IMR-90 (cell line): ENCODE measurements at regions not wholly inside any gene's neighbourhood (a gene's known extent, or its start where the extent isn't known, plus 50 kb on each side); places are given as distances from the start of the nearest gene placed in this dataset.

Source experiments
- ATAC-seq: fragments of 200-7000 bp; cut with Tn5 transposase; 2 replicates; pipeline ENCODE4 v1.9.1; 2020; ENCODE audit warnings: low read depth, mild to moderate bottlenecking, moderate library complexity
- BruUV-seq: library from RNA; stranded (reverse); fragments of 400-500 nt; replicated peaks from 2 replicates; lab custom pipeline; 2021; lab: Mats Ljungman, UMichigan
- CTCF ChIA-PET: fragments of 300-600 bp; formaldehyde crosslinking; extraction: SDS; loops from one replicate; lab custom pipeline; 2021; ENCODE audit warnings: antibody characterized with exemption; lab: Yijun Ruan, JAX
- POLR2A ChIA-PET: fragments of 300-600 bp; sonication (Branson Sonifier 250); formaldehyde crosslinking; loops from one replicate; lab custom pipeline; 2022; ENCODE audit warnings: antibody characterized with exemption; ENCODE audit not compliant: unreplicated experiment; lab: Charles Lee
- DNase-seq: peaks from one replicate; pipeline ENCODE4 v3.0.0; 2013
- H2AFZ ChIP-seq: replicated peaks from 2 replicates; pipeline ENCODE3; 2013; ENCODE audit warnings: low read length, mild to moderate bottlenecking; ENCODE audit not compliant: poor library complexity
- H2AK5ac ChIP-seq: 2 replicates; pipeline ENCODE4 v1.6.1; 2013; ENCODE audit warnings: low read depth, low read length, inconsistent platforms
- H2AK9ac ChIP-seq: replicated peaks from 2 replicates; pipeline ENCODE3; 2013; ENCODE audit warnings: mild to moderate bottlenecking, low read depth, low read length, moderate library complexity; ENCODE audit not compliant: poor library complexity
- H2BK120ac ChIP-seq: 2 replicates; pipeline ENCODE4 v1.6.1; 2013; ENCODE audit warnings: low read depth, low read length, inconsistent platforms
- H2BK15ac ChIP-seq: 3 replicates; pipeline ENCODE4 v1.6.1; 2013; ENCODE audit warnings: low read depth, low read length, inconsistent platforms
- H2BK20ac ChIP-seq: 2 replicates; pipeline ENCODE4 v1.6.1; 2013; ENCODE audit warnings: low read depth, mild to moderate bottlenecking, inconsistent platforms, low read length, moderate library complexity
- H2BK5ac ChIP-seq: 2 replicates; pipeline ENCODE4 v1.6.1; 2013; ENCODE audit warnings: mild to moderate bottlenecking, low read depth, low read length, inconsistent platforms; ENCODE audit not compliant: poor library complexity, severe bottlenecking
- H3K14ac ChIP-seq: replicated peaks from 2 replicates; pipeline ENCODE4 v1.6.1; 2013; ENCODE audit warnings: low read depth, low read length, inconsistent platforms
- H3K18ac ChIP-seq: 2 replicates; pipeline ENCODE4 v1.6.1; 2013; ENCODE audit warnings: low read depth, low read length, control low read depth
- H3K23ac ChIP-seq: 2 replicates; pipeline ENCODE4 v1.6.1; 2013; ENCODE audit warnings: low read depth, low read length, inconsistent platforms
- H3K27ac ChIP-seq: 2 replicates; pipeline ENCODE4 v1.5.1; 2013; ENCODE audit warnings: mild to moderate bottlenecking, control low read depth, low read length; ENCODE audit not compliant: insufficient read depth
- H3K27me3 ChIP-seq: 2 replicates; pipeline ENCODE4 v1.6.1; 2013; ENCODE audit warnings: low read length; ENCODE audit not compliant: control insufficient read depth, insufficient read depth
- H3K36me3 ChIP-seq: 2 replicates; pipeline ENCODE4 v1.6.1; 2013; ENCODE audit warnings: low read length, mixed read lengths; ENCODE audit not compliant: control insufficient read depth, insufficient read depth
- H3K4ac ChIP-seq: 2 replicates; pipeline ENCODE4 v1.6.1; 2013; ENCODE audit warnings: low read depth, low read length, inconsistent platforms
- H3K4me1 ChIP-seq: 2 replicates; pipeline ENCODE4 v1.6.1; 2013; ENCODE audit warnings: low read length, mixed read lengths; ENCODE audit not compliant: control insufficient read depth, insufficient read depth
- H3K4me2 ChIP-seq: 2 replicates; pipeline ENCODE4 v1.6.1; 2013; ENCODE audit warnings: low read depth, mild to moderate bottlenecking, control low read depth, low read length, moderate library complexity
- H3K4me3 ChIP-seq: 2 replicates; pipeline ENCODE4 v1.5.1; 2013; ENCODE audit warnings: low read depth, mild to moderate bottlenecking, control low read depth, low read length, moderate library complexity; ENCODE audit not compliant: insufficient read depth
- H3K56ac ChIP-seq: 2 replicates; pipeline ENCODE4 v1.6.1; 2013; ENCODE audit warnings: low read length, inconsistent platforms; ENCODE audit not compliant: insufficient read depth; ENCODE audit errors: extremely low read depth
- H3K79me1 ChIP-seq, 2 experiments: 2 replicates each; pipeline ENCODE4 v1.6.1; 2013; ENCODE audit warnings: low read length in 2 of 2, inconsistent platforms in 1 of 2, low read depth in 1 of 2
- H3K9ac ChIP-seq: 2 replicates; pipeline ENCODE4 v1.6.1; 2013; ENCODE audit warnings: low read depth, low read length, control low read depth
- H3K9me1 ChIP-seq: 2 replicates; pipeline ENCODE4 v1.6.1; 2013; ENCODE audit warnings: low read length, inconsistent platforms; ENCODE audit not compliant: insufficient read depth
- H3K9me3 ChIP-seq: 2 replicates; pipeline ENCODE4 v1.6.1; 2013; ENCODE audit warnings: low read length; ENCODE audit not compliant: control insufficient read depth, insufficient read depth
- H4K20me1 ChIP-seq: 2 replicates; pipeline ENCODE4 v1.6.1; 2013; ENCODE audit warnings: low read length, inconsistent platforms; ENCODE audit not compliant: insufficient read depth
- H4K5ac ChIP-seq: 2 replicates; pipeline ENCODE4 v1.6.1; 2013; ENCODE audit warnings: mild to moderate bottlenecking, low read depth, low read length, control low read depth
- H4K8ac ChIP-seq, 2 experiments: 2 replicates each; pipeline ENCODE4 v1.6.1; 2013; ENCODE audit warnings: low read depth in 2 of 2, low read length in 2 of 2, control low read depth in 1 of 2, inconsistent platforms in 1 of 2
- H4K91ac ChIP-seq: 2 replicates; pipeline ENCODE4 v1.6.1; 2013; ENCODE audit warnings: low read depth, low read length, inconsistent platforms; ENCODE audit not compliant: insufficient read depth
- BHLHE40 ChIP-seq: fragments of 150-350 bp; IDR thresholded peaks from 2 replicates; pipeline ENCODE4 v1.6.1; 2016; ENCODE audit warnings: mild to moderate bottlenecking, low read depth, low read length
- CEBPB ChIP-seq: IDR thresholded peaks from 2 replicates; pipeline ENCODE4 v1.6.1; 2012; ENCODE audit warnings: low read depth, low read length, improper control_type of control experiment
- CHD1 ChIP-seq: IDR thresholded peaks from 2 replicates; pipeline ENCODE4 v1.6.1; 2012; ENCODE audit warnings: low read depth, low read length, improper control_type of control experiment
- FOS ChIP-seq: fragments of 150-350 bp; IDR thresholded peaks from 2 replicates; pipeline ENCODE4 v1.6.1; 2016; ENCODE audit warnings: low read depth, low read length
- MAFK ChIP-seq: IDR thresholded peaks from 2 replicates; pipeline ENCODE4 v1.6.1; 2012; ENCODE audit warnings: low read depth, low read length, improper control_type of control experiment
- MAZ ChIP-seq: IDR thresholded peaks from 2 replicates; pipeline ENCODE4 v1.6.1; 2012; ENCODE audit warnings: low read depth, mild to moderate bottlenecking, low read length, improper control_type of control experiment, moderate library complexity, borderline replicate concordance
- RFX5 ChIP-seq: IDR thresholded peaks from 2 replicates; pipeline ENCODE4 v1.8.0; 2012; ENCODE audit warnings: low read depth, mild to moderate bottlenecking, low read length, moderate library complexity
- WGBS, 2 experiments: methylation state at CpG; one replicate each; pipeline versions ENCODE4 v1.1.5 to v1.1.7; 2013; ENCODE audit warnings: missing lambda C conversion rate in 2 of 2; ENCODE audit not compliant: insufficient read length in 1 of 2; ENCODE audit errors: extremely low coverage in 2 of 2; 5-methylcytosine and 5-hydroxymethylcytosine counted together
- dilution Hi-C: fragments of 300-500 bp; cut with HindIII; formaldehyde crosslinking; loops from one replicate; pipeline ENCODE4 v1.14.3; 2018; ENCODE audit warnings: low sequenced_read_pairs; ENCODE audit not compliant: unreplicated experiment
- in situ Hi-C: fragments of 300-500 bp; cut with MboI; formaldehyde crosslinking; loops from 3 replicates; pipeline ENCODE4 v1.14.3; 2019; ENCODE audit warnings: low sequenced_read_pairs, inconsistent platforms, mixed read lengths
- intact Hi-C: fragments of 100-400 bp; cut with micrococcal nuclease; formaldehyde crosslinking; loops from 2 replicates; pipeline ENCODE4 v1.10.0; 2022
- TF ChIP-seq, protein P1 (sequence below): conservative IDR thresholded peaks from 2 replicates; pipeline ENCODE4 v1.5.1; 2012; ENCODE audit warnings: mild to moderate bottlenecking, low read depth, low read length, improper control_type of control experiment

- H4K8ac ChIP-seq = no peak overlapping the region
- 0 out of 2 replicates have a peak overlapping the region, but pooled peaks have one; percentile 3 for H2BK120ac ChIP-seq
- TF ChIP-seq CEBPB (no peak), CHD1 (no peak), MAFK (no peak), MAZ (no peak), RFX5 (no peak), FOS (no peak), BHLHE40 (no peak)
- TF ChIP-seq, protein P1, sequence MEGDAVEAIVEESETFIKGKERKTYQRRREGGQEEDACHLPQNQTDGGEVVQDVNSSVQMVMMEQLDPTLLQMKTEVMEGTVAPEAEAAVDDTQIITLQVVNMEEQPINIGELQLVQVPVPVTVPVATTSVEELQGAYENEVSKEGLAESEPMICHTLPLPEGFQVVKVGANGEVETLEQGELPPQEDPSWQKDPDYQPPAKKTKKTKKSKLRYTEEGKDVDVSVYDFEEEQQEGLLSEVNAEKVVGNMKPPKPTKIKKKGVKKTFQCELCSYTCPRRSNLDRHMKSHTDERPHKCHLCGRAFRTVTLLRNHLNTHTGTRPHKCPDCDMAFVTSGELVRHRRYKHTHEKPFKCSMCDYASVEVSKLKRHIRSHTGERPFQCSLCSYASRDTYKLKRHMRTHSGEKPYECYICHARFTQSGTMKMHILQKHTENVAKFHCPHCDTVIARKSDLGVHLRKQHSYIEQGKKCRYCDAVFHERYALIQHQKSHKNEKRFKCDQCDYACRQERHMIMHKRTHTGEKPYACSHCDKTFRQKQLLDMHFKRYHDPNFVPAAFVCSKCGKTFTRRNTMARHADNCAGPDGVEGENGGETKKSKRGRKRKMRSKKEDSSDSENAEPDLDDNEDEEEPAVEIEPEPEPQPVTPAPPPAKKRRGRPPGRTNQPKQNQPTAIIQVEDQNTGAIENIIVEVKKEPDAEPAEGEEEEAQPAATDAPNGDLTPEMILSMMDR = no peak
- no peak overlapping the region for H3K4me2 ChIP-seq
- intact Hi-C loops (no loop called here), dilution Hi-C loops (no loop called here), in situ Hi-C loops (no loop called here)
- H2BK15ac ChIP-seq = peak overlapping the region; percentile 50; the same call in 1 of the 3 replicates
- H4K20me1 ChIP-seq = no peaks in the 10 kb centered on the region
- BruUV-seq = no TSS peak
- DNase-seq (no peak), ATAC-seq (no peak)
- H2BK20ac ChIP-seq = no peak overlapping the region
- H3K36me3 ChIP-seq = no peaks in the 10 kb centered on the region
- H2BK5ac ChIP-seq = no peak overlapping the region
- H3K79me1 ChIP-seq = no peaks in the 10 kb centered on the region
- ChIA-PET POLR2A (no interaction called here), CTCF (no interaction called here)
- H3K27me3 ChIP-seq = no peaks in the 10 kb centered on the region
- no peak overlapping the region; the same call in 1 of the 2 replicates for H4K5ac ChIP-seq
- no peak overlapping the region for H3K56ac ChIP-seq
- no peaks in the 10 kb centered on the region for H3K9me3 ChIP-seq
- peaks cover 6% of the 10 kb centered on the region for H3K9me1 ChIP-seq
- no peak overlapping the region for H3K4ac ChIP-seq
- H3K4me3 ChIP-seq = no peak overlapping the region
- H3K14ac ChIP-seq = no peak overlapping the region
- no peak overlapping the region for H2AK9ac ChIP-seq
- no peak overlapping the region for H3K23ac ChIP-seq
- WGBS, 2 experiments = no CpG with 5 or more reads among the region's 2 CpGs
- H2AFZ ChIP-seq = no peak overlapping the region
- peak overlapping the region; percentile 56; the same call in 1 of the 2 replicates for H3K18ac ChIP-seq
- no peak overlapping the region for H3K27ac ChIP-seq
- H3K4me1 ChIP-seq = peaks cover 10% of the 10 kb centered on the region
- no peak overlapping the region for H3K9ac ChIP-seq
- H4K91ac ChIP-seq = no peak overlapping the region
- H2AK5ac ChIP-seq = no peak overlapping the region
These were observed 273.5 kb upstream of the MMADHC start for GRCh38 chr2:149861034-149861433.
